Choroid plexus epithelial cell (primary cell): ENCODE measurements at regions not wholly inside any gene's neighbourhood (a gene's known extent, or its start where the extent isn't known, plus 50 kb on each side); places are given as distances from the start of the nearest gene placed in this dataset.

ENCODE experiments used
- DNase-seq: peaks from one replicate; pipeline ENCODE4 v3.0.0-alpha.2; 2010; ENCODE audit warnings: low read depth
- H3K4me3 ChIP-seq: 2 replicates; pipeline ENCODE4 v1.5.1; 2011; ENCODE audit warnings: low read depth, mild to moderate bottlenecking, control low read depth, low read length, moderate library complexity
- TF ChIP-seq, protein P1 (sequence below): conservative IDR thresholded peaks from 2 replicates; pipeline ENCODE4 v1.5.1; 2011; ENCODE audit warnings: low read depth, mild to moderate bottlenecking, control low read depth, inconsistent platforms, low read length, moderate library complexity

DNA sequence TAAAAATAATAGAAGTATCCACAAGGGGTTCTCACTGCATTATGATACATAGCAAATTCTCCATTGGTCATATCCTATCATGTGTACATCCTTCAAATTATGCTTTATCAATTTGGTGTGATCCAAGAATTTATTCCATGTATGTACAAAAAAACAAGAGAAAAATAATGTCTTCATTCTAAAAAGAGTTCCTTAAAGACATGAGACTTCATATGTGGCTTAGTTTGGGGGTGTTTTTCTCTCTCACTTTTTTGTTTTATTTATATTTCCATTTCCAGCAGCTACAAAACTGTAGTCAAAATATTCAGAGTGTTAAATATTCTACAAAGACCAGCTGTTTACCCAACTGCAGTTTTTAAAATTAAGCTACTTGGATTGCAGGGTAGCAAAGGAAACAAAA lies 972.0 kb downstream of the DTWD2 start:
- TF ChIP-seq, protein P1, sequence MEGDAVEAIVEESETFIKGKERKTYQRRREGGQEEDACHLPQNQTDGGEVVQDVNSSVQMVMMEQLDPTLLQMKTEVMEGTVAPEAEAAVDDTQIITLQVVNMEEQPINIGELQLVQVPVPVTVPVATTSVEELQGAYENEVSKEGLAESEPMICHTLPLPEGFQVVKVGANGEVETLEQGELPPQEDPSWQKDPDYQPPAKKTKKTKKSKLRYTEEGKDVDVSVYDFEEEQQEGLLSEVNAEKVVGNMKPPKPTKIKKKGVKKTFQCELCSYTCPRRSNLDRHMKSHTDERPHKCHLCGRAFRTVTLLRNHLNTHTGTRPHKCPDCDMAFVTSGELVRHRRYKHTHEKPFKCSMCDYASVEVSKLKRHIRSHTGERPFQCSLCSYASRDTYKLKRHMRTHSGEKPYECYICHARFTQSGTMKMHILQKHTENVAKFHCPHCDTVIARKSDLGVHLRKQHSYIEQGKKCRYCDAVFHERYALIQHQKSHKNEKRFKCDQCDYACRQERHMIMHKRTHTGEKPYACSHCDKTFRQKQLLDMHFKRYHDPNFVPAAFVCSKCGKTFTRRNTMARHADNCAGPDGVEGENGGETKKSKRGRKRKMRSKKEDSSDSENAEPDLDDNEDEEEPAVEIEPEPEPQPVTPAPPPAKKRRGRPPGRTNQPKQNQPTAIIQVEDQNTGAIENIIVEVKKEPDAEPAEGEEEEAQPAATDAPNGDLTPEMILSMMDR, result no peak
- DNase-seq, result no peak
- no peak overlapping the region for H3K4me3 ChIP-seq

DNA sequence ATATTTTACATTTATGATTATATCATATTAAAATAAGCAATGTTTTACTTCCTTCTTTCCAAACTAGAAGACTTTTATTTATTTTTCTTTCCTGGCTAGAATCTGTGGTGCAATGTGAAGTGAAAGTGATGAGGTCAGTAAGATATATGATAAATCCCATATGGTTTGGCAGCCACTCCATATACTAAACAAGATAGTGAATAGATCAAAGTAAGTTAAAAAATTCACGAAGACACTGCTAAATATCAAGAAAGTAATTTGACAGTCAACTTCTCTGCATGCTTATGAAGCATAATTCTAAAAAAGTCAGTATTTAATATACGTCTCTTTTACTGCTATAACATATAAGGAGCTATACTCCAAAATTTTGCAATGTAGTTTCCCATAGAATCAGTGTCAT lies 972.8 kb downstream of the DTWD2 start:
- TF ChIP-seq, protein P1, result no peak
- DNase-seq, result no peak
- no peak overlapping the region for H3K4me3 ChIP-seq

DNA sequence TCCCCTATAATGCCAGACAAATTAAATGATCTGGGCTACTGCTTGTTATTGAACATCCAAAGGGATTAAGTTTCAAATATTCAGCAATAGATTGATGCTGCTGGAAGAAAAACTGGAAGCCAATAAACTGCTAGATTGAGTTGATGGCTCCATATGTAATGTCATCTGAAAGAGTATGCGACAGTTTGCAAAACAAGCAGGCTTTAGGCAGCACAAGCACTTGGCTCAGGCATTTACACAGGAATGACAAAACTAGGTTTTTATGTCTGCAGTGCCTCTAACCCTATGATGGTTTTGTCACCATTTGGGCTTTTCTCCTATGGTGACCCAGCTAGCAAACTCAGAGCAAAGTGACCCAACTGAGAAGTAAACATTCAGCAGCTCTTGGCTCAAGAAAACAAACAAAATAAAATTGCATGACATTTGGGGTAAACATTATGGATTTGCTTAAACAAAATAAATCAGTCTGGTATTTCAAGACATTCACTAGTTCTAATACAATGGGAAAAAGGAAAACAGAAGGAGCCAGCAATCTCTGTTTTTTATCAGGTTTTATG lies 978.5 kb downstream of the DTWD2 start:
- no peak overlapping the region for H3K4me3 ChIP-seq
- TF ChIP-seq, protein P1, result no peak

DNA sequence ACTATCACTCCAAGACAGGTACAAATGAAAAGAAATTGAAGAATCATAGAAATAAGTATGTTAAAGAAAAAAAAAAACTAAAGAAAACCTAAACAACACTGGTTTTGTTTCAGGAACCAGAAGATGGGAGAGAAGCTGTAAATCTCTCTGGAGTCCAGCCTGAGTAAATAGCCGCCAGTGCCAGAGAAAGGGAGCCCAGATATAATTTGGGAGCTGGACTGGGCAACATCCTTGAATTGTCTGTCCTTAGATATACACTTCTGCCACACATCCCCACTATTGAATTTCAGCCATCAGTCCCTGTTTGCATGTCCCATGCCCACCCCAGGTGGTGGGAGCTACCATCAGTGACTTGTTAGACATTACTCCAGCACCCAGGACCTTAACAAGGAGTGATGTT lies 979.6 kb downstream of the DTWD2 start:
- TF ChIP-seq, protein P1, result no peak
- H3K4me3 ChIP-seq, result no peak overlapping the region
- DNase-seq, result no peak

More for the DNA sequence above, 978.5 kb downstream of the DTWD2 start:
- no peak for DNase-seq

DNA sequence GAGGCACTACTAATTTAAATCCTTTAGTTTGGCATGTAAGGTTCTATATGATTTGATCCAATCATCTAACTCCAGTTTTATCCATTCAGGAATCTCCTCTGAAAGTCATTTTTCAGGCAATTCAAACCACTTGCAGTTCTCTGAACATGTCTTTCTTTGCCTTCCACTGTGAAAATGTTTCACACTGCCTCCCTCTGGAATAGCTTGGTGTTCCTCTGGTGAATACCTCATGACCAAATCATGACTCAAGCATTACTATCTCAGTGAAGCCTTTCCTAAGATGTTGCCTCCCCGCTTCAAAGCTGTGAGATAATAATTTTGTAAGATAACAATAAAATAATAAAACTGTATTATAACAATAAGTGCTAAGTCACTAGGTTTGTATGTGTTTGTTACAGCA lies 981.1 kb downstream of the DTWD2 start:
- H3K4me3 ChIP-seq, result no peak overlapping the region
- peak; percentile 1 for DNase-seq
- TF ChIP-seq, protein P1, result no peak

DNA sequence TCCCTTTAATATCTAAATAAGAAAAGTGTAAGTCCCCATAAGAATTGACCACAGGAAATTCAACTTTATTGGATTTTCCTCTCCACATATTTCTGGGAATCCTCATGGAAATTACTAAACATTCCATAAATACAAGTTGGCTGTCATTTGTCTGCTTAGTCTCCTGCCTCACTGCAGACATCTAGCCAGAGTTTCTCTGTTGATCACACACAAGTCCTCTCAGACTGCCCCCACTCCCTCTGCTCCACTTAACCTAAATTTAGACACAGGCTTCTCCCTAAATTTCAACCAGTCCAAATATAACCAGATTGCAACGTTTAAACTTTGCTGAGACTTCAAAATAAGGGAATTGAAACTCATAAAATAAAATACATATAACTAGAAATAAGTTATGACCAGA lies 982.1 kb downstream of the DTWD2 start:
- no peak for DNase-seq
- TF ChIP-seq, protein P1, result no peak
- H3K4me3 ChIP-seq, result no peak overlapping the region

DNA sequence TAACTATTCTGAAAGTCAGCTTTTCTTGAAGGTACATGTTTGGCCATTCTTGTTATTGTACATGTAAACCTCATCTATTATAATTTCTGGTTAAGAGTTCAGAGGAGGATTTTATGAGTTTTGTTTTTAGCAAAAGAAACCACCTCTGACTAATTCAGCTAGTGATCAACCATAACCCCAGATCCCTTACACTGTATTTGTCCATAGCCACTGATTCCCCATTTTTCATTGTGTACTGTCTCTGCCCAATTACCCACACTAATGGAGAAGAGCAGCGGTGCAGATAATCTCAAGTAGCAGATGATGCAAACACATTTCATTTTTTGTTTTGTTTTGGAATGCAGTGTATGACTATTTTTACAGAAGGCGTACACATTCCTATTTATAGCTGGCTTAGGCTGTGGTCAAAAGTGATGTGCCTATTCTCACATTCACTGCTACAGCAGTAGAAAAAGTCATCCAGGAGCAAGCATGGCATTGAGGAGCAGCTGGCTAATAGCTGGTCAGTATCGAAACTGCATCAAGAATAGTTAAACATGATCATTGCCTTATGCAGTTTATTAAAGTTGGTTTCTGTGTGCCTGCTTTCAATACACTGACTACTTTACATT lies 988.3 kb downstream of the DTWD2 start:
- TF ChIP-seq, protein P1, result no peak
- H3K4me3 ChIP-seq, result no peak overlapping the region
- DNase-seq, result no peak
